NAMALWA (cell line): ENCODE measurements at regions not wholly inside any gene's neighbourhood (a gene's known extent, or its start where the extent isn't known, plus 50 kb on each side); places are given as distances from the start of the nearest gene placed in this dataset.
"Not testable (repeated sequence)": the region's sequence is repeated elsewhere in the genome, so short reads cannot be mapped to it uniquely, and the experiment has no call there.

Experiments used
- DNase-seq: peaks from one replicate; pipeline ENCODE4 v3.0.0-alpha.2; 2015; ENCODE audit warnings: low spot score

- no peak for DNase-seq
Measured at GRCh38 chr5:110250755-110251154, 475.7 kb downstream of the TMEM232 start.

- DNase-seq, result no peak
Measured at GRCh38 chr5:110251366-110251765, 475.1 kb downstream of the TMEM232 start.

- no peak for DNase-seq
Measured at GRCh38 chr5:110255194-110255593, 471.3 kb downstream of the TMEM232 start.

GRCh38 chr5:110256298-110256697 is 470.2 kb downstream of the TMEM232 start:
- DNase-seq, result no peak

GRCh38 chr5:110257971-110258370 is 468.5 kb downstream of the TMEM232 start:
- DNase-seq, result no peak

- no peak for DNase-seq
Measured at GRCh38 chr5:110258460-110259216, 467.8 kb downstream of the TMEM232 start.

- no peak for DNase-seq
Measured at GRCh38 chr5:110262749-110263148, 463.7 kb downstream of the TMEM232 start.

- DNase-seq, result no peak
Measured at GRCh38 chr5:110264661-110265060, 461.8 kb downstream of the TMEM232 start.

GRCh38 chr5:110265162-110265561 is 461.3 kb downstream of the TMEM232 start:
- no peak for DNase-seq

- no peak for DNase-seq
Measured at GRCh38 chr5:110267714-110268113, 458.8 kb downstream of the TMEM232 start.

- no peak for DNase-seq
Measured at GRCh38 chr5:110268283-110268682, 458.2 kb downstream of the TMEM232 start.

GRCh38 chr5:110268985-110269384 is 457.5 kb downstream of the TMEM232 start:
- no peak for DNase-seq

GRCh38 chr5:110269478-110270142 is 456.9 kb downstream of the TMEM232 start:
- DNase-seq, result no peak

GRCh38 chr5:110275878-110276277 is 450.6 kb downstream of the TMEM232 start:
- no peak for DNase-seq

- not testable (repeated sequence) for DNase-seq
Measured at GRCh38 chr5:110278449-110278848, 448.0 kb downstream of the TMEM232 start.

GRCh38 chr5:110284121-110284520 is 442.4 kb downstream of the TMEM232 start:
- not testable (repeated sequence) for DNase-seq

GRCh38 chr5:110288766-110289511 is 437.5 kb downstream of the TMEM232 start:
- DNase-seq, result no peak

GRCh38 chr5:110289512-110289810 is 437.0 kb downstream of the TMEM232 start:
- DNase-seq, result no peak

- DNase-seq, result no peak
Measured at GRCh38 chr5:110290542-110290941, 435.9 kb downstream of the TMEM232 start.

- no peak for DNase-seq
Measured at GRCh38 chr5:110294281-110294680, 432.2 kb downstream of the TMEM232 start.

- no peak for DNase-seq
Measured at GRCh38 chr5:110297152-110297670, 429.3 kb downstream of the TMEM232 start.

- DNase-seq, result no peak
Measured at GRCh38 chr5:110304176-110304575, 422.3 kb downstream of the TMEM232 start.

GRCh38 chr5:110306650-110307049 is 419.8 kb downstream of the TMEM232 start:
- DNase-seq, result no peak
